Activated T-helper 2 cell treated with anti-CD3 and anti-CD28 coated beads, Interferon-gamma antibody, Interleukin-2, Interleukin-4, amounts not matched to agents 10 μg/mL and 5 μg/mL and 100 μg/mL, durations not matched to agents 14 hours and 24 hours and 36 hours (primary cell): ENCODE measurements at regions not wholly inside any gene's neighbourhood (a gene's known extent, or its start where the extent isn't known, plus 50 kb on each side); places are given as distances from the start of the nearest gene placed in this dataset.

Source experiments
- DNase-seq: peaks from one replicate; pipeline ENCODE4 v3.0.0; 2021; ENCODE audit warnings: low spot score
- H3K27ac Mint-ChIP-seq: one replicate; pipeline ENCODE4 v1.8.0; 2021; ENCODE audit warnings: mixed read lengths
- H3K27me3 Mint-ChIP-seq: one replicate; pipeline ENCODE4 v1.8.0; 2021; ENCODE audit warnings: low read depth, mixed read lengths
- H3K36me3 Mint-ChIP-seq: one replicate; pipeline ENCODE4 v1.8.0; 2021; ENCODE audit warnings: low read depth, mixed read lengths
- H3K4me1 Mint-ChIP-seq: one replicate; pipeline ENCODE4 v1.8.0; 2021; ENCODE audit warnings: low read depth, mixed read lengths
- H3K4me3 Mint-ChIP-seq: one replicate; pipeline ENCODE4 v1.8.0; 2021; ENCODE audit warnings: low read depth, mild to moderate bottlenecking, moderate library complexity, mixed read lengths
- H3K9me3 Mint-ChIP-seq: one replicate; pipeline ENCODE4 v1.8.0; 2021; ENCODE audit warnings: mixed read lengths
- intact Hi-C: fragments of 100-400 bp; cut with micrococcal nuclease; formaldehyde crosslinking; loops from one replicate; pipeline ENCODE4 v1.15.1; 2023

GRCh38 chr15:95274101-95274500, 1042.7 kb downstream of the MCTP2 start:
- no peak for DNase-seq

GRCh38 chr15:95277266-95277665, 1045.9 kb downstream of the MCTP2 start:
- H3K27ac Mint-ChIP-seq, result no peak overlapping the region
- peaks cover 10% of the 10 kb centered on the region for H3K4me1 Mint-ChIP-seq
- intact Hi-C loops, result no loop called here

More at GRCh38 chr15:95274101-95274500, 1042.7 kb downstream of the MCTP2 start:
- no peaks in the 10 kb centered on the region for H3K4me1 Mint-ChIP-seq
- peaks cover 46% of the 10 kb centered on the region for H3K27me3 Mint-ChIP-seq
- intact Hi-C loops, result no loop called here
- H3K9me3 Mint-ChIP-seq, result peaks cover 5% of the 10 kb centered on the region
- H3K4me3 Mint-ChIP-seq, result no peak overlapping the region
- no peak overlapping the region for H3K27ac Mint-ChIP-seq
- H3K36me3 Mint-ChIP-seq, result no peaks in the 10 kb centered on the region

GRCh38 chr15:95278532-95279245, 1047.3 kb downstream of the MCTP2 start:
- H3K4me1 Mint-ChIP-seq, result peaks cover 17% of the 10 kb centered on the region
- no peak overlapping the region for H3K27ac Mint-ChIP-seq
- H3K9me3 Mint-ChIP-seq, result no peaks in the 10 kb centered on the region
- H3K4me3 Mint-ChIP-seq, result no peak overlapping the region
- H3K36me3 Mint-ChIP-seq, result no peaks in the 10 kb centered on the region
- intact Hi-C loops, result no loop called here
- peaks cover 62% of the 10 kb centered on the region for H3K27me3 Mint-ChIP-seq
- no peak for DNase-seq

More at GRCh38 chr15:95277266-95277665, 1045.9 kb downstream of the MCTP2 start:
- Mint-ChIP-seq H3K36me3 (no peaks in the 10 kb centered on the region), H3K9me3 (peaks cover 5% of the 10 kb centered on the region), H3K4me3 (no peak overlapping the region), H3K27me3 (peaks cover 66% of the 10 kb centered on the region)
- no peak for DNase-seq

- peaks cover 59% of the 10 kb centered on the region for H3K27me3 Mint-ChIP-seq
- no peaks in the 10 kb centered on the region for H3K36me3 Mint-ChIP-seq
- intact Hi-C loops, result loop anchor here (2.0 to 10.0 kb wide), 4 partner anchors 15 to 975 kb away; no protein-coding TSS in a partner anchor
Observed at GRCh38 chr15:95279277-95280019, 1048.1 kb downstream of the MCTP2 start.

GRCh38 chr15:95280711-95281110, 1049.3 kb downstream of the MCTP2 start:
- intact Hi-C loops, result loop anchor here (2.0 to 10.0 kb wide), 4 partner anchors 16 to 976 kb away; no protein-coding TSS in a partner anchor
- peaks cover 51% of the 10 kb centered on the region for H3K27me3 Mint-ChIP-seq

More at GRCh38 chr15:95279277-95280019, 1048.1 kb downstream of the MCTP2 start:
- H3K9me3 Mint-ChIP-seq, result no peaks in the 10 kb centered on the region
- DNase-seq, result no peak
- no peak overlapping the region for H3K27ac Mint-ChIP-seq
- no peak overlapping the region for H3K4me3 Mint-ChIP-seq
- H3K4me1 Mint-ChIP-seq, result peaks cover 21% of the 10 kb centered on the region

GRCh38 chr15:95281470-95281869, 1049.0 kb upstream of the NR2F2 start:
- Mint-ChIP-seq H3K4me3 (no peak overlapping the region), H3K36me3 (no peaks in the 10 kb centered on the region), H3K4me1 (peaks cover 40% of the 10 kb centered on the region), H3K27me3 (peaks cover 53% of the 10 kb centered on the region), H3K27ac (no peak overlapping the region), H3K9me3 (no peaks in the 10 kb centered on the region)
- intact Hi-C loops, result loop anchor here (2.0 to 10.0 kb wide), 4 partner anchors 17 to 977 kb away; no protein-coding TSS in a partner anchor
- no peak for DNase-seq

More at GRCh38 chr15:95280711-95281110, 1049.3 kb downstream of the MCTP2 start:
- Mint-ChIP-seq H3K4me1 (peaks cover 33% of the 10 kb centered on the region), H3K9me3 (no peaks in the 10 kb centered on the region), H3K27ac (no peak overlapping the region), H3K36me3 (no peaks in the 10 kb centered on the region), H3K4me3 (no peak overlapping the region)
- DNase-seq, result no peak

GRCh38 chr15:95284492-95284891, 1046.0 kb upstream of the NR2F2 start:
- Mint-ChIP-seq H3K9me3 (no peaks in the 10 kb centered on the region), H3K27me3 (peaks cover 49% of the 10 kb centered on the region), H3K4me1 (peaks cover 59% of the 10 kb centered on the region), H3K27ac (peak overlapping the region; percentile 9), H3K4me3 (no peak overlapping the region), H3K36me3 (no peaks in the 10 kb centered on the region)
- no peak for DNase-seq
- intact Hi-C loops, result loop anchor here (5.0 to 10.0 kb wide), 3 partner anchors 218 to 980 kb away; no protein-coding TSS in a partner anchor

GRCh38 chr15:95284933-95285421, 1045.5 kb upstream of the NR2F2 start:
- intact Hi-C loops, result loop anchor here (1.0 to 10.0 kb wide), 6 partner anchors 13 to 980 kb away; no protein-coding TSS in a partner anchor
- Mint-ChIP-seq H3K4me3 (peak overlapping the region; percentile 43), H3K27me3 (peaks cover 49% of the 10 kb centered on the region)

GRCh38 chr15:95286352-95286880, 1044.1 kb upstream of the NR2F2 start:
- intact Hi-C loops, result loop anchor here (5.0 to 10.0 kb wide), 3 partner anchors 161 to 982 kb away; no protein-coding TSS in a partner anchor
- Mint-ChIP-seq H3K9me3 (no peaks in the 10 kb centered on the region), H3K27me3 (peaks cover 42% of the 10 kb centered on the region), H3K36me3 (no peaks in the 10 kb centered on the region), H3K27ac (no peak overlapping the region), H3K4me1 (peaks cover 57% of the 10 kb centered on the region), H3K4me3 (no peak overlapping the region)
- DNase-seq, result no peak

More at GRCh38 chr15:95284933-95285421, 1045.5 kb upstream of the NR2F2 start:
- H3K27ac Mint-ChIP-seq, result peak overlapping the region; percentile 45
- no peaks in the 10 kb centered on the region for H3K9me3 Mint-ChIP-seq
- H3K36me3 Mint-ChIP-seq, result no peaks in the 10 kb centered on the region
- peaks cover 61% of the 10 kb centered on the region for H3K4me1 Mint-ChIP-seq
- DNase-seq, result peak; percentile 57

- H3K4me3 Mint-ChIP-seq, result no peak overlapping the region
- H3K27me3 Mint-ChIP-seq, result peaks cover 43% of the 10 kb centered on the region
- H3K36me3 Mint-ChIP-seq, result no peaks in the 10 kb centered on the region
- H3K27ac Mint-ChIP-seq, result no peak overlapping the region
- no peak for DNase-seq
- peaks cover 56% of the 10 kb centered on the region for H3K4me1 Mint-ChIP-seq
- H3K9me3 Mint-ChIP-seq, result no peaks in the 10 kb centered on the region
- intact Hi-C loops, result loop anchor here (5.0 to 10.0 kb wide), 3 partner anchors 160 to 983 kb away; no protein-coding TSS in a partner anchor
Observed at GRCh38 chr15:95287720-95288103, 1042.8 kb upstream of the NR2F2 start.

GRCh38 chr15:95288626-95289025, 1041.9 kb upstream of the NR2F2 start:
- no peaks in the 10 kb centered on the region for H3K36me3 Mint-ChIP-seq
- no peak overlapping the region for H3K4me3 Mint-ChIP-seq
- DNase-seq, result no peak
- intact Hi-C loops, result loop anchor here (5.0 to 10.0 kb wide), 3 partner anchors 159 to 984 kb away; no protein-coding TSS in a partner anchor
- H3K27me3 Mint-ChIP-seq, result peaks cover 43% of the 10 kb centered on the region
- H3K4me1 Mint-ChIP-seq, result peaks cover 50% of the 10 kb centered on the region
- no peak overlapping the region for H3K27ac Mint-ChIP-seq
- no peaks in the 10 kb centered on the region for H3K9me3 Mint-ChIP-seq

GRCh38 chr15:95290176-95290974, 1040.1 kb upstream of the NR2F2 start:
- Mint-ChIP-seq H3K36me3 (no peaks in the 10 kb centered on the region), H3K27ac (no peak overlapping the region), H3K4me3 (no peak overlapping the region), H3K27me3 (peaks cover 51% of the 10 kb centered on the region), H3K4me1 (peaks cover 36% of the 10 kb centered on the region), H3K9me3 (no peaks in the 10 kb centered on the region)
- DNase-seq, result no peak
- intact Hi-C loops, result no loop called here
